ENCODE measurements at regions not wholly inside any gene's neighbourhood (a gene's known extent, or its start where the extent isn't known, plus 50 kb on each side); places are given as distances from the start of the nearest gene placed in this dataset.

- no peak for DNase-seq
These were observed 1447.4 kb upstream of the TMEM132C start for GRCh38 chr12:126819554-126819953.

- DNase-seq, result no peak
These were observed 1435.9 kb upstream of the TMEM132C start for GRCh38 chr12:126830778-126831680.

GRCh38 chr12:126837697-126838096, 1429.3 kb upstream of the TMEM132C start:
- no peak for DNase-seq

- no peak for DNase-seq
These were observed 1422.9 kb upstream of the TMEM132C start for GRCh38 chr12:126843915-126844669.

GRCh38 chr12:126847005-126847629, 1419.9 kb upstream of the TMEM132C start:
- DNase-seq, result no peak

GRCh38 chr12:126855768-126856167, 1411.2 kb upstream of the TMEM132C start:
- no peak for DNase-seq

GRCh38 chr12:126856958-126857357, 1410.0 kb upstream of the TMEM132C start:
- DNase-seq, result no peak

- DNase-seq, result no peak
These were observed 1408.4 kb upstream of the TMEM132C start for GRCh38 chr12:126858560-126858959.

GRCh38 chr12:126860210-126860609, 1406.8 kb upstream of the TMEM132C start:
- DNase-seq, result no peak

- DNase-seq, result no peak
These were observed 1404.5 kb upstream of the TMEM132C start for GRCh38 chr12:126862500-126862899.

GRCh38 chr12:126869644-126870043, 1397.3 kb upstream of the TMEM132C start:
- no peak for DNase-seq

- DNase-seq, result no peak
These were observed 1393.3 kb upstream of the TMEM132C start for GRCh38 chr12:126873701-126874100.

GRCh38 chr12:126874427-126875026, 1392.4 kb upstream of the TMEM132C start:
- DNase-seq, result peak; percentile 61

- no peak for DNase-seq
These were observed 1387.1 kb upstream of the TMEM132C start for GRCh38 chr12:126879842-126880241.

GRCh38 chr12:126883697-126884096, 1383.3 kb upstream of the TMEM132C start:
- no peak for DNase-seq

GRCh38 chr12:126889501-126889900, 1377.5 kb upstream of the TMEM132C start:
- no peak for DNase-seq

- DNase-seq, result no peak
These were observed 1376.9 kb upstream of the TMEM132C start for GRCh38 chr12:126890097-126890496.

- no peak for DNase-seq
These were observed 1375.2 kb upstream of the TMEM132C start for GRCh38 chr12:126891789-126892188.

GRCh38 chr12:126895951-126896913, 1370.7 kb upstream of the TMEM132C start:
- DNase-seq, result no peak

GRCh38 chr12:126897102-126897501, 1369.9 kb upstream of the TMEM132C start:
- DNase-seq, result no peak

GRCh38 chr12:126897778-126898177, 1369.2 kb upstream of the TMEM132C start:
- no peak for DNase-seq

GRCh38 chr12:126898562-126898961, 1368.4 kb upstream of the TMEM132C start:
- no peak for DNase-seq
